ENCODE measurements at regions not wholly inside any gene's neighbourhood (a gene's known extent, or its start where the extent isn't known, plus 50 kb on each side); places are given as distances from the start of the nearest gene placed in this dataset.

DNA sequence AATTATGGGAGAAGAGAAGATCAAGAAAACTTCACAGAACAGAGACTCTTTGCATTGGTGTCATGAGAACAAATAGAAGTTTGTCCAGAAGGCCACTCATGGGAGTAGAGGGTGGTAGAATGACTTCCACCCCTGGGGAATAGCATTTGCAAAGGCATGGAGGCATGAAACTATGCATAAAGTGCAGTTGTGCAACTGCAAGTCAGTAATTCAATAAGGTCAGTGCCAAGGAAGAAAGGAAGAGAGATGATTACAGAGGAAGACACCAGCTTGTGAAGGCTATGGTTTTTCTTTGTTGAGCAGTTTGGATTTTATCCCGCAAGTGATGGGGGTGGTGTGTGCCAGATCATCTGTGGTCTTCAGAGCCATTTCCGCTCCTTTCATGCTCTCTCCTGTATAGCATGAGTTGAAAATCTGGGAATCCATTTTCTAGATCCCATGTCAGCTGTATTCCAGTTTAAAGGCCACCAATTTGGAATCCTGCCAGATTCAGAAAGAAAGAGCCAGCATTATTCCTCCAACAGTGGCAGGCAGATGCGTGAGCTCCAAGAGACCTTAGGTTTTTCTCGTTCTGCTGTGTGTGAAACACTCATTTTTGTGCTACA, 67.6 kb upstream of the GRIN2B start:
- H3K4me1 ChIP-seq (ENCODE audit: control insufficient read depth, extremely low read depth, insufficient read depth, low read length), result no peaks in the 10 kb centered on the region
- H3K4me3 ChIP-seq (ENCODE audit: control insufficient read depth in 2 of 3, extremely low read depth in 1 of 3, insufficient read depth in 2 of 3, low read depth in 1 of 3, low read length in 3 of 3), result no peak overlapping the region
- TF ChIP-seq EZH2 (IDR thresholded peaks at IDR 0.05; ENCODE audit: low read length), result no peak
- TF ChIP-seq, protein P1, sequence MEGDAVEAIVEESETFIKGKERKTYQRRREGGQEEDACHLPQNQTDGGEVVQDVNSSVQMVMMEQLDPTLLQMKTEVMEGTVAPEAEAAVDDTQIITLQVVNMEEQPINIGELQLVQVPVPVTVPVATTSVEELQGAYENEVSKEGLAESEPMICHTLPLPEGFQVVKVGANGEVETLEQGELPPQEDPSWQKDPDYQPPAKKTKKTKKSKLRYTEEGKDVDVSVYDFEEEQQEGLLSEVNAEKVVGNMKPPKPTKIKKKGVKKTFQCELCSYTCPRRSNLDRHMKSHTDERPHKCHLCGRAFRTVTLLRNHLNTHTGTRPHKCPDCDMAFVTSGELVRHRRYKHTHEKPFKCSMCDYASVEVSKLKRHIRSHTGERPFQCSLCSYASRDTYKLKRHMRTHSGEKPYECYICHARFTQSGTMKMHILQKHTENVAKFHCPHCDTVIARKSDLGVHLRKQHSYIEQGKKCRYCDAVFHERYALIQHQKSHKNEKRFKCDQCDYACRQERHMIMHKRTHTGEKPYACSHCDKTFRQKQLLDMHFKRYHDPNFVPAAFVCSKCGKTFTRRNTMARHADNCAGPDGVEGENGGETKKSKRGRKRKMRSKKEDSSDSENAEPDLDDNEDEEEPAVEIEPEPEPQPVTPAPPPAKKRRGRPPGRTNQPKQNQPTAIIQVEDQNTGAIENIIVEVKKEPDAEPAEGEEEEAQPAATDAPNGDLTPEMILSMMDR (optimal IDR thresholded peaks at IDR 0.05 in 1 of 3, IDR thresholded peaks at IDR 0.05 in 1 of 3, conservative IDR thresholded peaks at IDR 0.05 in 1 of 3; ENCODE audit: extremely low read depth in 1 of 3, insufficient read depth in 2 of 3, low read length in 3 of 3), result no peak
- no peaks in the 10 kb centered on the region for H3K79me2 ChIP-seq (ENCODE audit: control insufficient read depth, insufficient read depth, low read length)
- no peak for DNase-seq (ENCODE audit: low read depth, low spot score)
- H3K36me3 ChIP-seq (ENCODE audit: control insufficient read depth in 2 of 2, extremely low read depth in 1 of 2, insufficient read depth in 2 of 2, low read length in 2 of 2), result no peaks in the 10 kb centered on the region
- H3K4me2 ChIP-seq (ENCODE audit: control insufficient read depth, extremely low read depth, insufficient read depth, low read depth, low read length), result no peak overlapping the region
- H3K9me3 ChIP-seq (ENCODE audit: control insufficient read depth, low read depth, low read length), result no peaks in the 10 kb centered on the region
- dilution Hi-C loops (cut with MboI; ENCODE audit: extremely low pct_ligation_motif_present, low sequenced_read_pairs), result no loop called here
- no peak overlapping the region for H3K27ac ChIP-seq (ENCODE audit: control insufficient read depth, insufficient read depth, low read length)
- no peaks in the 10 kb centered on the region for H4K20me1 ChIP-seq (ENCODE audit: control insufficient read depth, extremely low read depth, insufficient read depth, low read length)
- H3K27me3 ChIP-seq (ENCODE audit: control insufficient read depth, extremely low read depth, insufficient read depth, low read length), result no peaks in the 10 kb centered on the region
- H2AFZ ChIP-seq (ENCODE audit: control insufficient read depth, low read length), result no peak overlapping the region
- no peaks in the 10 kb centered on the region for H3K9me1 ChIP-seq (ENCODE audit: control insufficient read depth, extremely low read depth, insufficient read depth, low read length)
- no peak for FAIRE-seq
- no peak overlapping the region for H3K9ac ChIP-seq (ENCODE audit: control insufficient read depth, extremely low read depth, insufficient read depth, low read length)

DNA sequence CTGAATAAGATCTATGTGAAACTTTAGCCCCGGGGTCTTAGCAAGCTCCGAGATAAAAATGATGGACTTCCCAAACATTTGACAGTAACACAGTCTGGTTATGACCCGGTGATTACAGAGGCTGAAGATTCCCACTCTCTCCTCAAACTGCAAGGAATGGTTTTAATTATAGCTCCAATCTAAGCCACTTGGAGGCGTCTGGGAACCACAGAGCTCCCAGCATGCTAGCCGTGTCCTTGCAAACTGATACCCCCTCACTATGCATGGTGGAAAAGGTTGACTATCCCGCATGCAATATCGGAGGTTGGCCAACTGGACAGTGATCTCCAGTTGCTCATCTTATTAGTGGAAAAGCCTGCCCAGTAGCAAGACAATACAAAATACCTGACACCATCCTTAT, 76.5 kb upstream of the GRIN2B start:
- dilution Hi-C loops (cut with MboI; ENCODE audit: extremely low pct_ligation_motif_present, low sequenced_read_pairs), result no loop called here
- H3K9me1 ChIP-seq (ENCODE audit: control insufficient read depth, extremely low read depth, insufficient read depth, low read length), result no peaks in the 10 kb centered on the region
- no peaks in the 10 kb centered on the region for H3K36me3 ChIP-seq (ENCODE audit: control insufficient read depth in 2 of 2, extremely low read depth in 1 of 2, insufficient read depth in 2 of 2, low read length in 2 of 2)
- DNase-seq (ENCODE audit: low read depth, low spot score) (no peak), FAIRE-seq (no peak)
- no peak overlapping the region for H3K4me2 ChIP-seq (ENCODE audit: control insufficient read depth, extremely low read depth, insufficient read depth, low read depth, low read length)
- no peak overlapping the region for H2AFZ ChIP-seq (ENCODE audit: control insufficient read depth, low read length)
- no peaks in the 10 kb centered on the region for H3K79me2 ChIP-seq (ENCODE audit: control insufficient read depth, insufficient read depth, low read length)
- no peaks in the 10 kb centered on the region for H3K4me1 ChIP-seq (ENCODE audit: control insufficient read depth, extremely low read depth, insufficient read depth, low read length)
- H3K27me3 ChIP-seq (ENCODE audit: control insufficient read depth, extremely low read depth, insufficient read depth, low read length), result no peaks in the 10 kb centered on the region
- no peak overlapping the region for H3K4me3 ChIP-seq (ENCODE audit: control insufficient read depth in 2 of 3, extremely low read depth in 1 of 3, insufficient read depth in 2 of 3, low read depth in 1 of 3, low read length in 3 of 3)
- H3K27ac ChIP-seq (ENCODE audit: control insufficient read depth, insufficient read depth, low read length), result no peak overlapping the region
- H4K20me1 ChIP-seq (ENCODE audit: control insufficient read depth, extremely low read depth, insufficient read depth, low read length), result no peaks in the 10 kb centered on the region
- TF ChIP-seq, protein P1 (optimal IDR thresholded peaks at IDR 0.05 in 1 of 3, IDR thresholded peaks at IDR 0.05 in 1 of 3, conservative IDR thresholded peaks at IDR 0.05 in 1 of 3; ENCODE audit: extremely low read depth in 1 of 3, insufficient read depth in 2 of 3, low read length in 3 of 3), result no peak
- TF ChIP-seq EZH2 (IDR thresholded peaks at IDR 0.05; ENCODE audit: low read length), result no peak
- no peaks in the 10 kb centered on the region for H3K9me3 ChIP-seq (ENCODE audit: control insufficient read depth, low read depth, low read length)
- no peak overlapping the region for H3K9ac ChIP-seq (ENCODE audit: control insufficient read depth, extremely low read depth, insufficient read depth, low read length)
